GM18520 (cell line): ENCODE measurements at regions not wholly inside any gene's neighbourhood (a gene's known extent, or its start where the extent isn't known, plus 50 kb on each side); places are given as distances from the start of the nearest gene placed in this dataset.

Experiments
- ATAC-seq: cut with Tn5 transposase; IDR thresholded peaks from one replicate; pipeline ENCODE4 v1.9.1; 2021; ENCODE audit not compliant: unreplicated experiment

DNA sequence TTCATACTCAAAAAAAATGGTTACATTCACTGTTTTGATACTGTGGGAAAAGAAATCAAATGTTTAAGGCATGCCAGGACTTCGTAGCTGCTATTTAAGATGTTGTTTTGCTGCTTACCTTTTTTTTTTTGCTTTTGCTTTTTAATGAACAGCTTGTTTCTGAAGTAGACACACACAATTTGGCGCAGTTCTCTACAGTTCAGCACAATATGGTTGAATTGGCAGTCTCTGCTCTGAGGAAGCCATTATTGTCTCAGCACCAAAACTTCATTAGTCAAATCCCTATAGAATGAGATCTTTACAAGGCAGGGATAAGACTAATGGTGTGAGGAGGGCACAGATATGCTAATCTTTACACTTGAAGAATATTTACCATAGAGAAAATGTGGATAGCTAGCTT lies 197.6 kb downstream of the SLITRK5 start:
- no peak for ATAC-seq

DNA sequence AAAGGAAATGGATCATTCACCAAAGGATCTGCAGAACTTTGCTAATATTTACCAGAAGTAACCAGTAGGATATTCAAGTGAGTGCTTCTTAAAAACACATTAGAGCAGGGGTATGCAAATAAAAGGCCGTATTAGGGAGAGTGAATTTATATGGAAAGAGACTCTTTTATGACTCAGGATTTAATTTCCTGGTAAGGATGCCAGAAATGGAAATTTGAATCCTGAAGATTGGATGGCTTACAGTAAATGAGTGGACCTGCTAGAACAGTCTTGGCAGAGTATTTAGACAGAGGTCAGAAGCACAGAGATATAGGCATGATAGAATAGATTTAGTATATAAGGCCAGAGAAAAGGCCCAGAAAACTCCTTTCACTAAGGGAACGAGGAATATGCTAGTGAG lies 201.6 kb downstream of the SLITRK5 start:
- ATAC-seq, result no peak

DNA sequence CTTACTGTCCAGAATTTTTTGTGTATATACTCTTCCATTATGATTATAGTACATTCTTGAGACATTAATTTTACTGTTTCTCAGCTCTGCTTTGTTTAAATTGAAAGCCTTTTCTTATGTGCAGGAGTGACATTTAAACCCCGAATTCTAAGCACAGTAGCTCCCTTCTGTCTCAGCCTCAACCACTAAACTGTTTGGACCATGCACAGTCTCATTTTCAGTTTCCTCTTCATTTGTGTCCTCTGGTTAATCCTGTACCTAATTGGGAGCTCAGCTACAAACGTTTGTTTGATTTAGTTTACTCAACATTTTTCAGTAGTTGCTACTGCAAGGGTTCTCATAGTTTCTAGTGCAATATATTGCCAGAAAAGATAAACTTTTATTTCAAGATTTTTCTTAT lies 206.3 kb downstream of the SLITRK5 start:
- ATAC-seq, result no peak

DNA sequence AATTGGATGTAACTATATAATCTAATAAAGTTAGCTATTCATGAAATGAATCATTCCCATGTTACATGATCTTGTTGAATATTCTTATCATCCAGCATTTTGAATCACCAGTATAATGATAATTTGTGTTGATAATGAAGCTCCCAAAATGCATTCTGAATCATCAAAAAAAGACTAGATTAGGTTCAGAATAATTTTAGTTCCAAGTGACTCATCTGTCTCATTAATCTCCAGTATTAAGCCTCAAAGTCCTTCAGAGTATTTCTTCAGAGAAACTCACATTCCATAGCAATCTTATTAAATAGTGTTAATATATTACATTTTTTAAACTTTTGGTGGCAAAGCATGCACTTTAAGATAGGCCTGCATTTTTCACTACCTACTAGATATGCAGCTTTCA lies 207.5 kb downstream of the SLITRK5 start:
- ATAC-seq, result no peak

DNA sequence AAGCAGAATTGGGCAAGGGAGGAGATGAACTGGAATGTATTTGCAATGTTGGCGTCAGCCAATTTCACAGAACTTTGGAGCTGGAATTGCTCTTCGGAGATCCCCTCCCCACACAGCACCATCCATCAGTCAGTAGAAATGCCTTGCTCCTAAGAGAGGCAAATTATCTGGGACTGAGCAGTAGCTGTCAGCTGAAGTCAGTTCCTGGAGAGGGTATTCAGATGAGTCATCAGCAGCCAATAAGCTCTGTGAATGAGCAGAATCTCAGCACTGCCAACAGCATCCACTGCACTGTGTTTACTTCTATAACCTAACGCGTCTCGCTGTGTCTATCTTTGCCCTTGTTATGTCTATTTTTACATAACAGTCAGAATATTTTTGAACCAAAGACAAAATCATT lies 213.7 kb downstream of the SLITRK5 start:
- ATAC-seq, result no peak

DNA sequence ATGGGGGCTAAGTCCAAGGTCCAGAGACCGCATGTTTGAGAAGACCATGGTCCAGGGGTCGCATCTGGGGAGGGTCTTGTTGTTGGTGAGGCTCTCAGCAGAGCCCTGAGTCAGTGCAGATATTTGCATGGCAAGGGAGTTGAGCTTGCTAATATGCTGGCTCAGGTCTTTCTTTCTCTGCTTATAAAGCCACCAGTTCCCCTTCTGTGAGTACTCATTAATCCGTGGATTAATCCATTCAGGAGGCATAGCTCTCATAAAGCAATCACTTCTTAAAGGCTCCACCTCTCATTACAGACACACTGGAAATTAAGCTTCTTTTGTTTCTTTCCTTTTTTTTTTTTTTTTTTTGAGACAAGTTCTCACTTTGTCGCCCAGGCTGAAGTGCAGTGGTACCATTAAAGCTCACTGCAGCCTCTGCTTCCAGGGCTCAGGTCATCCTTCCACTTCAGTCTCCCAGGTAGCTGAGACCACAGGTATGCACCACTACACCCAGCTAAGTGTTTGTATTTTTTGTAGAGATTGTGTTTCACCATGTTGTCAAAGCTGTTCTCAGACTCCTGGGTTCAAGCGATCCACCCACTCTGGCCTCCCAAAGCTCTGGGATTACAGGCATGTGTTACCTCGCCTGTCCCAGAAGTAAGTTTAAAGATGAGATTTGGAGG lies 216.4 kb downstream of the SLITRK5 start:
- ATAC-seq, result no peak

DNA sequence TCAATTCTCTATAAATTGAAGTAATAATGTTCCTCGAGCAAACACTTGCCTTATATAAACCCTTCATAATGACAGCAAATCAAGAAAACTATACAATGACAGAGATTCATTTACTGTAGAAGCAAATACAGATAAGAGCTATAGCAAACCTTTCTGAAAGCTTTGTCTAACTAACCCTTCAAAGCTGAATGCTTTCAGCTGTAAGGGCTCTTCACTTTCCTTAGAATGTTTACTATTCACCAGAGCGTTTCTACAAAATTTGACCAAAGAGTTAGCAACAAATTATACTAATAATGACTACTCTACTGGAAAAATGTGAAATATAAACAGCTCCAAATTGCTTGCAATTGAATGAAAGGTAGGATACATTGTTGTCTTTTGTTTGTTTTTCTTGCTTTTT lies 218.1 kb downstream of the SLITRK5 start:
- no peak for ATAC-seq

DNA sequence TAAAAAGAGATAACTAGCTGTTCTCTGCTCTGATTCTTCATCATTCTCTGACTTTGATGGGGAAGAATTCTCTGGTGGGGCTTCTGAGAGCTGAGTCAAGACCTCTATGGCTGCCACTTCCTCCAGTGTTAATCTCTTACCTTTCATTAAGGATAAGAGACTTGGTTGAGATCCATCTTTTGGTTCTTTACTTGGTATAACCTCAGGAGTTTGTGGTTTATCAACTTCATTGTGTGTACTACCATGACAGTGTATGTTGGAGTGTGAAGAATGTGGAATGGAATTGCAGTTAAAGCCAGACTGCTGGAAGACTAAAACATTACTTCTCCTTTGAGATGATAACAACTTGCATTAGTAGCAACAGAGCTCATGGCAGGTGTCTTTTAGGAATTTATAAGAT lies 222.0 kb downstream of the SLITRK5 start:
- ATAC-seq, result no peak

DNA sequence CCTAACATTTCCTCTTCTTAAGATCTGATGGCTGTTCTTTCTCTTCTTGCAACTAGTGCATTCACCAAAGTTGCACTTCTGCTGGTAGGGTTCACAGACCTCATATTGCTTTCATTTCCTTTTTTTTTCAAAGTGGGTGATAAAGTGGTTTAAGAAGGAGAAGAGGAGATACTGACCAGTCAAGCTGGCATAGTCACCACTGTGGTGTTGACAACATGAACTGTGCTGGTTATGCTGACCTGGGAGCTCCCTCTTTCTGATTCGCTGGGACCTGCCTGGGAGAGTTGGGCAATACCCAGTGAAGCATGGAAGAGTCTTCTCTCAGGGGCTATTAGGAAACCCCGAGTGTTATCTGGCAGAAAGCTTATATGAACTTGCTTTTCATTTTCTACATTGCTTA lies 222.9 kb downstream of the SLITRK5 start:
- no peak for ATAC-seq

DNA sequence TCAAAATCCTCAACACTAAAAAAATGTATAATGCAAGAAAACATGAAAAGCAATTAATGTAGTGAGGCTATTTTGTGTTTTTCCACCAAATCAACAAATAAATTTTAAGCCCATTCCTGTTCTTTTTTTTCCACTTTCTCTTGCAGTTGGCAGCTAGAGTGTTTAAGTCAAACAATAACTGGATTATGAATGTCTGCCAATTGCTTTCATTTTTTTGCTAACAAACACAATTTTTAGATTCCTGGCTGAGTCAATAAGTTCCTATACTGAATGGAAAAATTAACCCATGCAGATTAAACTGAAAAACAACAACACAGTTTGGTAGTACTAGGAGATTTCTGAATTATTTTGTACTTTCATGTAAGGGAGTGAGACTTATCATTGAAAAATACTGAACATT lies 232.4 kb downstream of the SLITRK5 start:
- no peak for ATAC-seq

DNA sequence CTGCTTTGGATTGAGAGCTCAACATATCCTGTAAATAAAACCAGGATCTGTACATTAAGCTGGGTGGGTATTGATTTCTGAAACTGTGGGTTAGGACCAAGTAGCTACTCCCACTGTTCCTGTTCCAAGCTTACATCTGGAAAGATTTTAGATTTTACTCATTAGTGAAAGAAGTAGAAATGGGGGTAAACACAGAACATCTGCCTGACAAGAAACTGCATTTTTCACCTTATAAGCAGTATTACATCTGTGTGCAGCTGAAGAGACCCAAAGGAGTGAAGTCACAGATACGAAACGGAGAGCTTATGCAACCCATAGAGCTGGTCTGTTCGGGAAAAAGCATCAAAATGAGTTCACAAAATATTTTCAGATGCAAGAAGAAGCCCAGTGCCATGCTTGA lies 235.2 kb downstream of the SLITRK5 start:
- no peak for ATAC-seq

DNA sequence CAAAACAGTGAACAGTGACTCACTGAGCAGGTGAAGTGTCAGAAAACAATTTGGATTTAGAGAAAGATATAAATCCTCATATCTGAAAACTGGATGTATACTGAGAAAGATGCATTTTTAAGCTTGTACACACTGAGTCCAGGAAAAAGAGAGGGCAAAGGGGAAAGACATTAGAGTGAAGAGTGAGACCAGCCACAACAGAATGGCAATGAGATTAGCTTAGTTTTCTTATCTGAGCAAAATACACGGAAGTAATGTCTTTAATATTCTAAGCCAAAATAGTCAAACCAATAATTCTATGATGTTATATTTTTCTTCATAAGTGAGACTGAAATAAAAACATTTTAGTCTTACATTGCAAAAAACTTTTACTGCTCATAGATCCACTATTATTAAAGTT lies 236.0 kb downstream of the SLITRK5 start:
- no peak for ATAC-seq

DNA sequence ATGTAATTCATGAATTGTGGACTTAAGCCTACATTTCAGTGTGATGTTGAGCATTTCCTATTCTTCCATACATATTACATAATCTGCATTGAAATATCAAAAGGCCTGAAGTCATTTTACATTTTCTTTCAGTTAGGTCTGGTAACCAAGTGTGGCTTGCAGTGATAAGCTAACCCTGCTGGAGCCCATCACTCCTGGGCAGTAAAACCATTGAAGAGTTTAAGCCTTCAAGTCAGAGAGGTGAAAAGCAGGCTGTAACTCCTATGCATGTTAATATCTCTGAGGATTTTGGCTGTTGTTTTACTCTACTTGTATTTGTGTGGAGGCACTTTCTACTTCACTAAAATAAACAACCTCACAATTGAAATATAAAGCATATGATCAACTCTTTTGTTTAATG lies 248.8 kb downstream of the SLITRK5 start:
- no peak for ATAC-seq

DNA sequence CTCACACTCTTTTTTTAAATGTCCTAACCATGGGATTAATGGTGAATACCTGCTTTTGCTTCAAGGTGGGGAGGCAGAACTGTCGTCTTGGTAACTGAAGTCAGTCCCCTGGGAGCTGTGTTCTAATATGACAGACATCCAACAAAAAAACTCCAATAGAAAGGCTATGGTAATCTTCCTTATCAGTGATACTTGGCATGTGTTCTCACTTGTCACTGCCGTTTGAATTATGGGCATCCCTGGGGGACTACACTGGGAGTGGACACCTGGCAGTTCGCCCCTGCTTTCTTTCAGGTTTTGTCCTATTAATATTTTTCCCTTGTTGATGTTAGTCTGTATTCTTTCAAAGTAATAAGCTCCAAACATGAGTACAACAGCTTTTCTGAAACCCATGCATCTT lies 252.6 kb downstream of the SLITRK5 start:
- no peak for ATAC-seq

DNA sequence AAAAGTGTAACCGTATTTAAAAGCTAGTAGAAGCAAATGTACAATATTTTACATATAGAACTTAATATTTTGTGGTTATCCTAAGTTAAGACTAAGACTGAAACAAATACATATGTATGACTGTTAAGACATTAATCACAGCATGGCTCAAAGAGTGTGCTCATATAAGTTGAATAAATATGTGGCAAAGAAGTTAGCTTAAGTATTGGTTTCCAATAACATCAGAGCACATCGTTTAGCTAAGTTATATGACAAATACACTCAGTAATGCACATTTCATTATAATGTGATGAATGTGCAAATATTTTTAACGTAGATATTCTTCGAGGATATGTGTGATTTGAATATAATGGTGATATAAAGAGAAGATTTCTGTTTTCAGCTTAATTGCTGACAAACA lies 253.8 kb downstream of the SLITRK5 start:
- no peak for ATAC-seq

DNA sequence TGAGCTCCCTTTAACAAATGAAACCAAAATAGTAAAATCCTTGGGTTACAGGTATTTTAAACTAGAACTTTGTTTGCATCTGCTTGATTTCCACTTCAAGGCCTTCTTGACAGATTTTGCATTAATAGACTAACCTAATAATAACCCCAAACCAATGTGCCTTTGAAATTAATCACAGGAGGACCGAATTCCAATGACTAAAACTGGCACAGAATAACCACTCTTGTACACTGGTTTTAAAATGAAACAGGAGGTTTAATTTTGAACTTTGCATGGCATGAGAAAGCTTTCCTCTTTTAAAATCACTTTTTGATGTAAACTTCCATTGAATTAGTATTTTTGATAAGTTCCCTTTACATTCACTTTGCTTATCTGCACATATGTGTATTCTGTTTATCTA lies 269.6 kb downstream of the SLITRK5 start:
- ATAC-seq, result no peak

DNA sequence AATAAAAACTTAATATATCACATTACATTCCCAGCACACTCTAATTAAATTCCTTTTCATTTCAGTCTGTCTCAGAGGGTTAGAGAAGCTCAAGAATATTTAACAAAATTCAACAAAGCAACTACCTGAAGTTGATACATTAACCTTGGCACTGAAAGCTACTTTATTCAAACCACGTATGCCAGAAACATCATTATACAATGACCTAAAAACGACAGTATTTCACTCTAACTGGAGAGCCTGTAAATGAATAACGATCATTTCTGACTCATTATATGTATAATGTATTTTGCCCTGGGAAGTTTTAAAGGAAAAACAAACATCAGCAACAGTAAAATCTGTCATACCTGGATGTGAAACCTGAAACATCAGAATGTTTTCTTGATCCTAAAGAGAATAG lies 270.1 kb downstream of the SLITRK5 start:
- no peak for ATAC-seq

DNA sequence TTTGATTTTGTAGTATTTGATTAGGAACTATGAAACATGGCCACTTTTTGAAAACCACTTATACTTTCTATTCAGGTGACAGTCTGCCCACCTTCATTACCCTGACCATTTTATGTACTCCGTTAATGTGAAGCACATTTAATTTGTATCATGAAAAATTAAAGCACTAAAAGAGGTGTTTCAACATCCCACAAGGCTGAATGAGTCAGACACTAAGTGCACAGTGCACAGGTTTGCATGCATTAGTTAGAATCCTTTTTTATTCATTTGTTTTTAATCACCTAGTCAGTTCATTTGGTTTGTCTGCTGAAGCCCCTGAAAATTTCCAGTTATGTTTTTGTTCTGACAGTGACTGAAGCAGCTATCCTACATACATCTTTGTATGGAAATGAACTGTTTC lies 271.0 kb downstream of the SLITRK5 start:
- no peak for ATAC-seq

DNA sequence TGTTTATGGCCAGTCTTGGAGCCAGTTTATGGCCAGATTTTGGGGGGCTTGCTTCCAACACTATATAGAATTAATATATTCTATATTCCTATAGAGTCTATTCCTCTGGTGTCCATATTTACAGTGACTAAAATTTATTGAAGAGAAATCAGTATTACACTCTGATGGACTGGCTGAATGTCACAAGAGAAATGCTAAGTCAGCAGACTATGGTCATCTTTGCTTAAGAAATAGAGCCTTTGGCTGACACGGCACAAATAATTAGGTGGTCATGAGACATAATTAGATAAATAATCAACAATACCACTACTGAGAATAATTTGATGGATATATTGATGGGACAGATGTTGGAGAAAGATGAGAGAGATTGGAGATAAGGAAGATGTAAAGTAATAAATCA lies 272.9 kb downstream of the SLITRK5 start:
- ATAC-seq, result no peak

DNA sequence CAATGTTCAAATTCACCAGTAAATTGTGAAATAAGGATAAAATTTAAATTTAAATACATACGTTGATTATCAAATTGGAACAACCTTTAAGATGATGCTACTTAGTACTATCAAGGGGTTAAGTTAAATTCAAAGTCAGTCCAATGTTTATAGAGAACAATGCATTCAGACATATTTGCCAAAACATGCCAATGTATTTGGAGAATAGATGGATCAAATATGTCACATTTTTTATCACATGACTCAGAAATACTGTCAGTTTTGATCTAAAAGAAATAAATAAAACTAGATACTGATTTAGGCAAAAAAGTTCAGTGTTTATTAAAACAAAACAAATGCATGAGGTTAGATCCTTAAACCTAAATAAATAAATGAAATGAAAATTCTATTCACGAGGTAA lies 281.2 kb downstream of the SLITRK5 start:
- no peak for ATAC-seq

DNA sequence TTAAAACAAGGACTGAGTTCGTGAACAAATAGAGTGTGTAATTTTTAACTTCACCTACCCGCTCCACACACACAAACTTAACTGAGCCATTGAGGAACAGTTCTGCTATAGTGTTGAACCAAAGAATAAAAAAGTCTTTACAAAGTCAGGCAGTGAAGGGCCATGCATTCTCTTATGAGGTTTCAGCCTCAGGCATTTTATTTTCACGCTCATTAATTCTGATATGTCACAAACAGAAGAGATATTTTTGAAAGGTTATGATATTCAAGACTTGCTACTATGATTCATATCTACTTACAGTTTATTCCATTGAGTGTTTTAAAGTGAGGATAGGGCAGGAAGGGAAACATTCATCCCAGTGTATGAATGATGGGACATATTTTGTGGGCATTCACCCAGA lies 282.2 kb downstream of the SLITRK5 start:
- ATAC-seq, result no peak

DNA sequence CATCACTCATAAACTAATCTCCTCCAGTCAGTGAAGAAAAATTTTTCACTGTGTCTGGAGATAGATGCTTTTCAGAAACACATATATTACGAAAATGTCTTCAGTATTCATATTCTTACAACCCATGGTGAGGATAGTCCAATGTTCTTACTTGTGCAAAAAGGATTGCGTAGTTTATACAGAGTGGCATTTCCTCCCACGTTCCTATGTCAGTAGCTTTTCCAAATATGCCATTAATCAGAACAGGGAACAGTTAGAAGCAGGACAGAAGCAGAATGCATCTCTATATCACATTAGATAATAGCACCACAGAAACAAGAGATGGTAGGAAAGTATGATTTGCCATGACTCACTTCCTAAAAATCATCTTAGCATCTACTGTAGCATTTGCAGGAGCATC lies 282.9 kb downstream of the SLITRK5 start:
- ATAC-seq, result no peak

DNA sequence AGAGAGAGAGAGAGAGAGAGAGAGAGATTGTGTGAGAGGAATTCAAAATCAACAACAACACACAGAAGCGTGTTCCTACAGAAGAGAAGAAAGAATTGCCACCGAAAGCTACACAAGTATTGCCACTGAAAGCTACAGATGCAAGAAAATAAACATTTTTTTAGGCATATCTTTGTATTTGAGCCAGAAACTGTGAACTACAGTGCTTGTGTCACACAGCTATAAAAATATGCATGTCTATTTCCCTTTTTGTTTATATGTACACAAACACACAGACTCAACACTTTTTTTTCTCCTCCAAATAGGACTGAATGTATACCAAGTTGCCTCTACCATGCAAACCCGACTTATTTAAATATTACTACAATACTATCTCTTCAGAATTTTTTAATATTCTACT lies 290.4 kb downstream of the SLITRK5 start:
- no peak for ATAC-seq

DNA sequence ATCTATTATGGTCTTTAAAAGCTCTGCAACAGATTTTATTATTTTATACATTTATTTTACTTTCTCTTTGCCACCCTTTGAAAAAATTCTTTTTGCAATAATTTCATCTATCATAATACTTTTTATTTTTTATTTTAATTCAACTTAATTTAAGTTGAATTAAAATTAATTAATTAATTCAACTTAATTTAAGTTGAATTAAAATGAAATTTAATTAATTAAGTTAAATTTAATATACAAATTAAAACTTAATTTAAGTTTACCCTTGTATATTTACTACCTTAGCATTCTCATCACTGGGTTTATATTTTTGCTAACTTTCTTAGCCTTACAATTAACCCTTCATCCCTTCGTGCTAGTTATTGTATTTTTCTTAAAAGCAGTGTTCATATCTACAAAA lies 301.4 kb downstream of the SLITRK5 start:
- ATAC-seq, result no peak
